ENCODE measurements at regions not wholly inside any gene's neighbourhood (a gene's known extent, or its start where the extent isn't known, plus 50 kb on each side); places are given as distances from the start of the nearest gene placed in this dataset.

DNA sequence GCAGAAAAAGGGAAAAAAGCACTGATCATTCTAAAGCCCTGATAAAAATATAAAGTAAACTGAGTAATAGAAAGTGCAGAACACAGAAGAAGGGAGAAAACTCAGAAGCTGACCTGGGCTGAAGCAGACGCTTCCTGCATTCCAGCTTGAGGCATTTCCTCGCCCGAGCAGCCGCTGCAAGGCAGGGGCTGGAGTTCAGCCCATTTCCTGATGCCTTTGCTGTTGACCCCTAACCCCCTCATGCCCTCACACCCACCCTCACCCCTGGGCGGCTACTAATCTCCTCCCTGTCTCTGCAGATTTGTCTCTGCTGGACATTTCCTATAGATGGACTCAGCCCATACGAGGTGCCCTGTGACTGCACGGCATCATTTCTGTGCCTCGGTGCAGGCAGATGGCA, 227.8 kb downstream of the NPHP4 start (continued):
- TF ChIP-seq, protein P1, sequence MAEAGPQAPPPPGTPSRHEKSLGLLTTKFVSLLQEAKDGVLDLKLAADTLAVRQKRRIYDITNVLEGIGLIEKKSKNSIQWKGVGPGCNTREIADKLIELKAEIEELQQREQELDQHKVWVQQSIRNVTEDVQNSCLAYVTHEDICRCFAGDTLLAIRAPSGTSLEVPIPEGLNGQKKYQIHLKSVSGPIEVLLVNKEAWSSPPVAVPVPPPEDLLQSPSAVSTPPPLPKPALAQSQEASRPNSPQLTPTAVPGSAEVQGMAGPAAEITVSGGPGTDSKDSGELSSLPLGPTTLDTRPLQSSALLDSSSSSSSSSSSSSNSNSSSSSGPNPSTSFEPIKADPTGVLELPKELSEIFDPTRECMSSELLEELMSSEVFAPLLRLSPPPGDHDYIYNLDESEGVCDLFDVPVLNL (CRISPR knock-in tag; IDR thresholded peaks at IDR 0.05; ENCODE audit: borderline replicate concordance, low read depth) = no peak
- no peak for TF ChIP-seq ZNF423 (CRISPR knock-in tag; IDR thresholded peaks at IDR 0.05)
- no peak for TF ChIP-seq TP53 (CRISPR knock-in tag; IDR thresholded peaks at IDR 0.05)
- TF ChIP-seq, protein P2, sequence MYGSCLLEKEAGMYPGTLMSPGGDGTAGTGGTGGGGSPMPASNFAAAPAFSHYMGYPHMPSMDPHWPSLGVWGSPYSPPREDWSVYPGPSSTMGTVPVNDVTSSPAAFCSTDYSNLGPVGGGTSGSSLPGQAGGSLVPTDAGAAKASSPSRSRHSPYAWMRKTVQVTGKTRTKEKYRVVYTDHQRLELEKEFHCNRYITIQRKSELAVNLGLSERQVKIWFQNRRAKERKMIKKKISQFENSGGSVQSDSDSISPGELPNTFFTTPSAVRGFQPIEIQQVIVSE (CRISPR knock-in tag; IDR thresholded peaks at IDR 0.05; ENCODE audit: borderline replicate concordance) = no peak
- TF ChIP-seq, protein P3, sequence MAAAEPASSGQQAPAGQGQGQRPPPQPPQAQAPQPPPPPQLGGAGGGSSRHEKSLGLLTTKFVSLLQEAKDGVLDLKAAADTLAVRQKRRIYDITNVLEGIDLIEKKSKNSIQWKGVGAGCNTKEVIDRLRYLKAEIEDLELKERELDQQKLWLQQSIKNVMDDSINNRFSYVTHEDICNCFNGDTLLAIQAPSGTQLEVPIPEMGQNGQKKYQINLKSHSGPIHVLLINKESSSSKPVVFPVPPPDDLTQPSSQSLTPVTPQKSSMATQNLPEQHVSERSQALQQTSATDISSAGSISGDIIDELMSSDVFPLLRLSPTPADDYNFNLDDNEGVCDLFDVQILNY (CRISPR knock-in tag; IDR thresholded peaks at IDR 0.05) = no peak
- TF ChIP-seq, protein P4, sequence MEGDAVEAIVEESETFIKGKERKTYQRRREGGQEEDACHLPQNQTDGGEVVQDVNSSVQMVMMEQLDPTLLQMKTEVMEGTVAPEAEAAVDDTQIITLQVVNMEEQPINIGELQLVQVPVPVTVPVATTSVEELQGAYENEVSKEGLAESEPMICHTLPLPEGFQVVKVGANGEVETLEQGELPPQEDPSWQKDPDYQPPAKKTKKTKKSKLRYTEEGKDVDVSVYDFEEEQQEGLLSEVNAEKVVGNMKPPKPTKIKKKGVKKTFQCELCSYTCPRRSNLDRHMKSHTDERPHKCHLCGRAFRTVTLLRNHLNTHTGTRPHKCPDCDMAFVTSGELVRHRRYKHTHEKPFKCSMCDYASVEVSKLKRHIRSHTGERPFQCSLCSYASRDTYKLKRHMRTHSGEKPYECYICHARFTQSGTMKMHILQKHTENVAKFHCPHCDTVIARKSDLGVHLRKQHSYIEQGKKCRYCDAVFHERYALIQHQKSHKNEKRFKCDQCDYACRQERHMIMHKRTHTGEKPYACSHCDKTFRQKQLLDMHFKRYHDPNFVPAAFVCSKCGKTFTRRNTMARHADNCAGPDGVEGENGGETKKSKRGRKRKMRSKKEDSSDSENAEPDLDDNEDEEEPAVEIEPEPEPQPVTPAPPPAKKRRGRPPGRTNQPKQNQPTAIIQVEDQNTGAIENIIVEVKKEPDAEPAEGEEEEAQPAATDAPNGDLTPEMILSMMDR (IDR thresholded peaks at IDR 0.05) = no peak
- TF ChIP-seq, protein P5, sequence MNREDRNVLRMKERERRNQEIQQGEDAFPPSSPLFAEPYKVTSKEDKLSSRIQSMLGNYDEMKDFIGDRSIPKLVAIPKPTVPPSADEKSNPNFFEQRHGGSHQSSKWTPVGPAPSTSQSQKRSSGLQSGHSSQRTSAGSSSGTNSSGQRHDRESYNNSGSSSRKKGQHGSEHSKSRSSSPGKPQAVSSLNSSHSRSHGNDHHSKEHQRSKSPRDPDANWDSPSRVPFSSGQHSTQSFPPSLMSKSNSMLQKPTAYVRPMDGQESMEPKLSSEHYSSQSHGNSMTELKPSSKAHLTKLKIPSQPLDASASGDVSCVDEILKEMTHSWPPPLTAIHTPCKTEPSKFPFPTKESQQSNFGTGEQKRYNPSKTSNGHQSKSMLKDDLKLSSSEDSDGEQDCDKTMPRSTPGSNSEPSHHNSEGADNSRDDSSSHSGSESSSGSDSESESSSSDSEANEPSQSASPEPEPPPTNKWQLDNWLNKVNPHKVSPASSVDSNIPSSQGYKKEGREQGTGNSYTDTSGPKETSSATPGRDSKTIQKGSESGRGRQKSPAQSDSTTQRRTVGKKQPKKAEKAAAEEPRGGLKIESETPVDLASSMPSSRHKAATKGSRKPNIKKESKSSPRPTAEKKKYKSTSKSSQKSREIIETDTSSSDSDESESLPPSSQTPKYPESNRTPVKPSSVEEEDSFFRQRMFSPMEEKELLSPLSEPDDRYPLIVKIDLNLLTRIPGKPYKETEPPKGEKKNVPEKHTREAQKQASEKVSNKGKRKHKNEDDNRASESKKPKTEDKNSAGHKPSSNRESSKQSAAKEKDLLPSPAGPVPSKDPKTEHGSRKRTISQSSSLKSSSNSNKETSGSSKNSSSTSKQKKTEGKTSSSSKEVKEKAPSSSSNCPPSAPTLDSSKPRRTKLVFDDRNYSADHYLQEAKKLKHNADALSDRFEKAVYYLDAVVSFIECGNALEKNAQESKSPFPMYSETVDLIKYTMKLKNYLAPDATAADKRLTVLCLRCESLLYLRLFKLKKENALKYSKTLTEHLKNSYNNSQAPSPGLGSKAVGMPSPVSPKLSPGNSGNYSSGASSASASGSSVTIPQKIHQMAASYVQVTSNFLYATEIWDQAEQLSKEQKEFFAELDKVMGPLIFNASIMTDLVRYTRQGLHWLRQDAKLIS (CRISPR knock-in tag; IDR thresholded peaks at IDR 0.05; ENCODE audit: borderline replicate concordance) = no peak

DNA sequence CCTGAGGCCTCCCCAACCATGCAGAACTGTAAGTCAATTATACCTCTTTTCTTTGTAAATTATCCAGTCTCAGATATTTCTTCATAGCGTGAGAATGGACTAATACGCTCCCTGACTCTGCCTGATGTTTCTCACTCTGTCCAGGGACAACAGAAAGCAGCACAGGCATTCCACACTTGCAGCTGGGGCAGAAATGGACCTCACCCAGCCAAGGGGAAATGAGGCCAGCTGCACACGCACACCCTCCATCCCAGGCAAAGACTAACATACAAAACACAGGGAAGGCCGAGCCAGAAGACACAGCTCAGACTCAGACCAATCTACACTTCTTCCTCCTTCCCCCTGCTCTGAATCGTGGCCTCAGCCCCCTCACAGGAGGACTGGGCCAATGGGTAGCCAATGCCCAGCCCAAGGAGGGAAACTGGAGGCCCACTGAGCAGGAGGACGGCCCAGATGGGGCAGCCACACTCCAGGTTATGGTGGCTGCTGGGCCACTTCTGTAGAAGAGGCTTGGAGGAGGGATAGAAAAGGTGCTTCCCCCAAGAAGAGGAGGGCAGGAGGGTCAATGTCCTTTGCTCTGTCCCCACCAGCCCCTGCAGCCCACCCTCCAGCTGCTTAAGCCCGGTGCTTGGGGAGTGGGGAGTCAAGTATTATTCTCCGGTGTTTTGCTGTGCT, 228.4 kb downstream of the NPHP4 start:
- Mint-ChIP-seq H3K4me3 (no peak overlapping the region), H3K27ac (no peak overlapping the region), H3K9me3 (peaks cover 33% of the 10 kb centered on the region), H3K36me3 (peaks cover 20% of the 10 kb centered on the region), H3K4me1 (peaks cover 50% of the 10 kb centered on the region), H3K27me3 (ENCODE audit: low read depth) (peaks cover 4% of the 10 kb centered on the region; the same call in 1 of the 2 replicates)
- ChIA-PET CTCF (interaction anchor here (2.3 to 2.9 kb wide), 2 partner anchors 12 to 18 kb away, joined by 12 to 33 read pairs; no protein-coding TSS in a partner anchor), POLR2A (no interaction called here)
- no peak for DNase-seq (ENCODE audit: low spot score)
- TF ChIP-seq TEAD1 (CRISPR knock-in tag; IDR thresholded peaks at IDR 0.05) (no peak), ZNF396 (CRISPR knock-in tag; IDR thresholded peaks at IDR 0.05; ENCODE audit: borderline replicate concordance) (no peak), ZNF423 (CRISPR knock-in tag; IDR thresholded peaks at IDR 0.05) (no peak), PRRX2 (CRISPR knock-in tag; IDR thresholded peaks at IDR 0.05) (no peak)
- TF ChIP-seq, protein P6, sequence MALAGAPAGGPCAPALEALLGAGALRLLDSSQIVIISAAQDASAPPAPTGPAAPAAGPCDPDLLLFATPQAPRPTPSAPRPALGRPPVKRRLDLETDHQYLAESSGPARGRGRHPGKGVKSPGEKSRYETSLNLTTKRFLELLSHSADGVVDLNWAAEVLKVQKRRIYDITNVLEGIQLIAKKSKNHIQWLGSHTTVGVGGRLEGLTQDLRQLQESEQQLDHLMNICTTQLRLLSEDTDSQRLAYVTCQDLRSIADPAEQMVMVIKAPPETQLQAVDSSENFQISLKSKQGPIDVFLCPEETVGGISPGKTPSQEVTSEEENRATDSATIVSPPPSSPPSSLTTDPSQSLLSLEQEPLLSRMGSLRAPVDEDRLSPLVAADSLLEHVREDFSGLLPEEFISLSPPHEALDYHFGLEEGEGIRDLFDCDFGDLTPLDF (CRISPR knock-in tag; IDR thresholded peaks at IDR 0.05) = no peak
- ATAC-seq = no peak

Measured in WTC11 (cell line).